ENCODE measurements at regions not wholly inside any gene's neighbourhood (a gene's known extent, or its start where the extent isn't known, plus 50 kb on each side); places are given as distances from the start of the nearest gene placed in this dataset.

DNA sequence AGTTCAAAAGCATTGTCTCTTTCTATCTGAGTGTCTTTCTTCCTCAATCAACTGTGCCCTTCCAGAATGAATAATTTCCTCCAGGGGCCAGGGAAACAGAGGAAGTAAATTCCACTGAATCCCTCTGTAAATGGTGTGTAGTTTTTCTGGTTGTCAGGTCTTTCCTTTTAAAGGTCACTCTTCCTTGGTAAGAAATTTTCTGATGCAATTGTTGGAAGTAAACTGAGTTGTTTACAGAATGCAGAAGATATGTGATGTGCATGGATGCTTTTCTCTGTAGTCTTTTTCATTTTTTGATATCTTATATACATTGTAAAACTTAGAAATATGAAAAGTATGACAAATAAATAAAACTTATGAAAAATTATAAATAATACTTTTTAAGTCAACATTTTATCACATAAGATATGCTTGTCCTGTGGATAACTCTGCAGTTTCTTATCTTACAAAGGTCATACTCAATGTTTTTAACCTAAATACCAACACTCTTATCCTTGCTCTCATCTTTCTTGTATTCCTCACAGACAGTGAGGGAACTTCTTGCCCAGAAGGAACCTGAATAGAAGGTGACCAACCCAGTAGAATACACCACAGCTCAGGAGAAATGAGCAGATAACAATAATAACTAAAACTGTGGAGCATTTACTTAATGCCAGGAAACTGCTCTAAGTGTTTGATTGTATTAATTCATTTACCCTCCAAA lies 234.5 kb downstream of the METTL4 start:
- DNase-seq = no peak

DNA sequence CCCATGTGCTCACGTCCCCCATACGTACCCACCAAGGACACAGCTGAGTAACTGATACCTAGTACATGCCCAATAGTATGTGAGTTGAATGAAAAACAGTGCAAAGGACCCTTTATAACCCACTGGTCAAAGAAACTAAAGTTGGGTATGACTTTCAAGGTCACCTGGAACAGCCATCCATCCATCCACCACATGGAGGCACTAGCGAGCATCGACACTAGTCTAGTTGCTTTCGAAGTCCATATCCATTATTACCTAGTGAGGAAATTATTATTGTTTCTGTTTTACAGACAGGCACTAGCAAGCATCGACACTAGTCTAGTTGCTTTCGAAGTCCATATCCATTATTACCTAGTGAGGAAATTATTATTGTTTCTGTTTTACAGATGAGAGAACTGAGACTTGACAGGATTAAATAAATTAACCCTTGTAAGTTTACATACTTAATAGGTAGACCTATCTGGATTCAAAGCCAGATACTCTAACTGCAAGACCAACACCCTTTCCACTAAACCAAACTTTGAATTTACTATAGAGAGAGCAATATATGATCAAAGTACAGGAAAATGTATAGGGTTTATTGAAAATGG lies 233.7 kb downstream of the METTL4 start:
- no peak for DNase-seq

DNA sequence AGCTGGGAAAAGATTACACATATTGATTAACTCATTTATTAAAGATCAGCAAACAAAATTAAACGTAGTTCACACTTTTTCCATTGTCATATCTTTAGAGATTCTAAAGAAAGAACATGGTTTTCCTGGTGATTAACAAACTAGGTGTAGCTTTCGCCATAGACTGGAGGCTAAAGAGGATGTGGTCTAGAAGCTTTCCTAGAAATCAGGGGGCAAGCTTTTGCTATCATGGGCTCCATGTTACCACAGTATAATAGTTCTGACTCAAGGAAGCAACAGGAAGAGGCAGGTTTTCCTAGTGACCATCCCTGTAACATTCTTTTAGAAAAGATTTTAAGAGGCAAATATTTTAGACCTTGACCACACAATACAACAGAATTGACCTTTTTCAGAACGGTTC lies 232.7 kb downstream of the METTL4 start:
- DNase-seq = no peak

DNA sequence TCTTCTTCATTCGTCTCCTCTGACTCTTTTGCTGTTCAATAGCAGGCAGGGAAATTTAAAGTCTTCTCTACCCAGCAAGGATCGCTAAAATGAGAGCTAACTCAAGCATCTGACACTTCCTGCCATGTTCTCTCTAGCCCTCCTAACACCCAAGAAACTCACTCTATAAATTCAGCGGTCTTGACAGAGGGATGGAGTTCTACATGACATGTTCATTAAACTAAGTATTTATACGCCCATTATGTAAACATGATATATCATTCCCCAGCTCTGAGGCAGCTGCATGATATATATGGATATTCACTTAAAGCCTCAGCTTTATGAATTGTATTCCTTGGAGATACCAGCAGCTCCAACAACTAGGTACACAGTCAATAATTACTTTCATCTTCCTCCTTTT lies 231.0 kb downstream of the METTL4 start:
- no peak for DNase-seq

DNA sequence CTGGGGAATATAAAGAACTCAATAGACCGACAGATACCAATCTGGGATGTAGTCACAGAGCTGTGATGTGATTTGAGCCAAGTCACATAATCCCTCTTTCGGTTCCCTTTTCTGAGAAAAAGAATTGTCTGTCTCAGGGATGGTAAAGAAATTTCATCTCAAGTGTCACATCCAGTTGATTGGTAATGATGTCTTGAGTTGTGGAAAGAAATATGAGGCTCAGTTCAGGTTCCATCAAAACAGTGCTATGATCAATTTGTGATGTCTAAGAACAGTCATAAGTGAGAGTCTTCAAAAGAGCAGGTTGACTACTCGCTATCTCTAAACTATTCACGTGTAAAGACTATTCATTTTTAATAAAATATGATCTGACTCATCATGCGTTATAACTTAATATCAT lies 223.3 kb downstream of the METTL4 start:
- DNase-seq = no peak

DNA sequence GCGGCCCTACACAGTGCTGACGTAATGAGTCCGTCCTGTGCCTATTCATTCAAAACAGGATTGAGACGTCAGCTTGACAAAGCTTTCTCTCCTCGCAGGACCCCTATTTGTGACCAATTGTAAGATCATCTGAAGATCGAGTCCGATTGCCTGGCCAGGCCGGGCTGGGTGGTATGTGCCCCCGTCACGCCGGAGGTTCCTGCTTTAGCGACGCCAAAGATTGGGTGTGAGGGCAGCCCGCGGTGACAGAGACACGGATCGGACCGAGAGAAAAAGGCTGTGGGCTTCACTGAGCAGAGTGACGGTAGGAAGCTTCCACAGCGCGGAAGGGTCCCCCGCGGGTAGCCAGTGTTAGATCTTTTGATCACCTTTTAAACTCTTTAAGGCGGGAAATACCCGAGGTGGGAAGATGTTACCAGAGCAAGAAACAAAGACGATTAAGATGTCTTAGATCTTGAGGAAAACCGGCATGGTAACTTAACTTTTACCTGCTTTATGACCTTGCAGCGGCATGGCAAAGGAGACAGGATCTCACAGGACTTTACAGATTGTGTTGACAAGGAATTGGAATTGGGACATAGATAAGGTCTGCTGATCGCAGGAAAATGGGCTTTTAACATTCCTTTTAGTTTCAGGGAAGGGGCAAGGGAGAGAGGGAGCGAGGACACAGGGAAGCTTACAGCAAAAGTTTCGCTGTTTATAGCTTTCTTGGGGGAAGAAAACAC lies 220.0 kb downstream of the METTL4 start:
- DNase-seq = no peak

DNA sequence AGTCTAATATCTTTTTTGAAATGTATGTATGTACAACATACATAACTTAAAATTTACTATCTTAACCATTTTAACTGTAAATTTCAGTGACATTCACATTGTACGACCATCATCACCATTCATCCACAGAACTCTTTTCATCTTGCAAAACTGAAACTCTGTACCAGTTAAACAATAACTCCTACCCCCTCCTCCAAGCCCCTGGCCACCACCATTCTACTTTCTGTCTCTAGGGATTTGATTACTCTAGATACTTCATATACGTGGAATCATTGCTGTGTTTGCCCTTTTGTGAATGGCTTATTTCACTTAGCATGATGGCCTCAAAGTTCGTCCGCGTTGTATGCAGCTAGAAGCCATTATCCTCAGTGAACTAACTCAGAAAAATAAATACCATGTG lies 217.0 kb downstream of the METTL4 start:
- no peak for DNase-seq

DNA sequence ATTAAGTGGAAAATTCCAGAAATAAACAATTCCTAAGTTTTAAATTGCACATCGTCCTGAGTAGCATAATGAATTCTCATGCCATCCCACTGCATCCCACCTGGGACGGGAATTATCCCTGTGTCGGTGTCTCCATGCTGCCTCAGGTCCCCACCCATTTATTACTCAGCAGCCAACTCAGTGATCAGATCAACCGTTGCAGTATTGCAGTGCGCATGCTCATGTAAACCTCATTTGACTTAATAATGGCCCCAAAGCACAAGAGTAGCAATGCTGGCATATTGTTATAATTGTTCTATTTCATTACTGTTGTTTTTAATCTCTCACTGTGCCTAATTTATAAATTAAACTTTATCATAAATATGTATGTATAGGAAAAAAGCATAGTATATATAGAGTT lies 214.4 kb downstream of the METTL4 start:
- no peak for DNase-seq

DNA sequence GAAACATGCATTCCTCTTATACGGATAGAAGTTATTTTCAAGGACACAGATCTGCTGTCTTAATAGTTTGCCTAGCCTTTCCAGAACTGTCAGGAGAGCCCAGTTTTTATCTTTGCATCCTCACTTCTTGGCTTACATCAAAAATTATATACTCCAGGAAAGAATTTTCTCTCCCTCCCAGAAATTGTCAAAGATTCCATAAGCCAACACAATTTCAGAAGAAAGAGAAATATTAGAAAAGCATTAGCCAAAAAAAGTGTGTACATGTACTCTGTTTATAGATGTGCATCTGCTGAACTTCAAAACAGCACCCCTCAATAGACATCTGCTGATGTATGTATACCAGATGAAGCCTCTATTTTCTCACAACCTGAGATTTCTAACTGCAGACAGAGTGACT lies 210.4 kb downstream of the METTL4 start:
- DNase-seq = no peak

DNA sequence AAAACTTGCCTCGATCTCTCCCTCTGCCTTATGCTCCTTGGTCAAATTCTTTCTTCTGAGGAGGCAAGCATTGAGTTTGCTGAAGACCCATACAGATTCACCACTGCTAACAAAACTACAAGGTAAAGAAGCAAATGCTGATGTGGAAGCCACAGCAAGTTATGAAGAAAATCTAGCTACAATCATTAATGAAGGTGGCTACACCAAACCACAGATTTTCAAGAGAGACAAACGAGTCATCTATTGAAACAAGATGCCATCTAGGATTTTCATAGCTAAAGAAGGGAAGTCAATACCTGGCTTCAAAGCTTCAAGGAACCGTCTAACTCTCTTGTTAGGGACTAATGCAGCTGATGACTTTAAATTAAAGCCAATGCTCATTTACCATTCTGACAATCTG lies 203.2 kb downstream of the METTL4 start:
- no peak for DNase-seq

DNA sequence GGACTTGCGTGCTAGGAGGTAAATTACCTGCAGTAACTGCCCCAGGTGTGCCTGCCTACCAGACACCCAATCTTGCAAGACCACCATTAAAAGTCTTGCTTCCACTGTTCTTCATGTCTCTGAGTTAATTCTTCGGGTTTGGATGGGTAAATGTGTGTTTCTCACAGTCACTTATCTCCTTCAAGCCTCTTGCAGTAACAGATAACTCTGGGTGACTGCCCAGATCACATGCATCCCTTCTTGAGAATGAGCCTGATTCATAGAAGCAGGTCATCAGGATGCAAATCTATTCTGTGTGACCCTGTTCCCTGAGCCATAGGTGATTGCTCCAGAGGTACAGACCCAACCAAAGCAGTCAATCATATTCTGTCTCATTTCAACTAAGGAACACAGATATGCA lies 194.6 kb downstream of the METTL4 start:
- DNase-seq = no peak

DNA sequence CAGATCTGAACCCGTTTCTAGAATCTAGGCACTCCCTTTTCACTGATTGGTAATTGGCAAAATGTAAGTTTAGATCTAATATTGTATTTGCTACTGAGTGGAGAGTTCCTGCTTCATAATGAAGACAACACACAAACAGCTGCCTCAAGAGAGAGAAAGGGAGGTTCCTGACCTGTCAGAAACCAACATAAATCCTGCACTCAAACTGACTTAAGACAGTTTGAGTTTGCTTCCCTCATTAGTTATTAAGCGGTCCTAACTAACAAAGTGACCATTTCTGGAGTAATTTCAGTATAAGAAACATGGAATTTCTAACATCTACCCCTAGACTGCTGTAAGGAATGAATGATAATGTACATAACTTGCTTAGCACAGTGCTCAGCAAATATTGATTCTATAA lies 191.2 kb downstream of the METTL4 start:
- DNase-seq = no peak

DNA sequence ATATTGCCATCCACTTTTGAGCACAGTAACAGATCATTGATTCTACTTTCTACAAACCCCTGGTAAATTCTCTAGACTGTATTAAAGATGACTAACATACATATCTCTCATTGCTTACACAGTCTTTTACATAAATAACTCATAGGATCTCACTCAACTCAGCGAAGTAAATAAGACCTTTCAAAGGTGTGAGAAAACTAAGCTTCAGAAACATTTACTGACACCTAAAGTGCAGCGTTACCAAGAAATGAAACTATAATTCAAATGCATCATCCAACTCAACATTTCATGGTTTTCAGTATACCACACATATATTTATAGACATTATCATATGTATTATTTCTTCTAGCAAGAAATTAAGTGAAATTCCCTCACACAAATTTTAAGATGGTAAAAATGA lies 189.8 kb downstream of the METTL4 start:
- DNase-seq = no peak

DNA sequence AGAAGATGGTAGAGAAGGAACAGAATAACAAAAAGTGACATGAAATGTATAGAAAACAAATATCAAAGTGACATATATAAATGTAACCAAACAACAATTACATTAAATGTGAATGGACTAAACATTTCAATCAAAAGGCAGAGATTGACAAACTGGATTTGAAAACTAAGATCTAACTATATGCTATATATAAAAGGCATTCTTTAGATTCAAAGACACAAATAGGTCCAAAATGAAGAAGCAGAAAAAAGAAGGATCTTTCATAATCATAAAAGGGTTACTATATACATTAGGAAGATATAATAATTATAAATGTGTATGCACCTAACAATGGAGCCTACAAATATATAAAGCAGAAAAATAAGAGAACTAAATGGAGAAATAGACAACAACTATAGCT lies 183.7 kb downstream of the METTL4 start:
- no peak for DNase-seq

DNA sequence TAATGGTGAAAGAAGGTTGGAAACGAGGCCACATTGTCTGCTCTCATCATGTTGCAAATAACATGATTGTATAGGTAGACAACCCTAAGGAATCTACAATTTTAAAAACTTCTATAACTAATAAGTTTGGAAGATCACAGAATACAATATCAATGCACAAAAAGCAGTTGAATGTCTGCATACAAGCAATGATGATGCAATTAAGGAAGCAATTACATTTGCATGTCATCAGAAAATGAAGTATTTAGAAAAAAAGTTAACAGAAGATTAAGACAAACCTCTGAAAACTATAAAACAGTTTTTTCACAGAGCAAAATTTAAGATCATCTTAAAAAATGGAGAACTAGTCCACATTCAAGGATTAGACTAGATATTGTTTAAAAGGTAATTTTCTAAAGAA lies 181.1 kb downstream of the METTL4 start:
- DNase-seq = no peak

DNA sequence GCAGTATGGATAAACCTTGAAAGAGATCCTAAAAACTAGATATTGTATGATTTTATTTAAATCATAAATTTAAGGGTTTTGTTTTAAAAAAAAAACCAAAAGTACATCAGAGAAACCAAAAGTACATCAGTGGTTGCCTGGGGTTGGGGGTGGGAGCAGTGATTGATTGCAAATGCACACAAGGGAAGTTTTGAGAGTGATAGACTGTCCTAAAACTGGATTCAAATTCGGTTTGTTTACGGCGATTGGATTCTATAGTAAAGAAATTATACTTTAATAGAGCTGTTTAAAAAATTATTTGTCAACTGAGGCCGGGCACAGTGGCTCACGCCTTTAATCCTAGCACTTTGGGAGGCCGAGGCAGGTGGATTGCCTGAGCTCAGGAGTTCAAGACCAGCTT lies 179.8 kb downstream of the METTL4 start:
- DNase-seq = no peak

DNA sequence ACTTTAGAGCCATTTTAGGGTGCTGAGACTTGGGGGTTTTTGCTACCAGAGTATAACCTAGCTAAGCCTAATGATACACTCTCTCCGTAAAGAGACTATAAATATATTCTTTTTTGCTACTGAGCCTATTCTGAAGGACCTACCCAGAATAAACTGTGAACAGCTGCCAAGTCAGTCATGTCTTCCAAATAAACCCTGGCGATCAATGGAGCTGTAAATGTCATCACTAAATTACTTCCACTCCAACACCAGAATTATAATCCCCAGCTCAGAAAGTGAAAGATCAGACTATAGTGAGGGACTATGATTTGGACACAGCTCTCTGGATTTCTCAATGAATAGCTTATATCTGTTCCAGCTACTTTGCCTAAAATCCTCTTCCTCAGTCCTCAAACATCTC lies 178.9 kb downstream of the METTL4 start:
- no peak for DNase-seq

DNA sequence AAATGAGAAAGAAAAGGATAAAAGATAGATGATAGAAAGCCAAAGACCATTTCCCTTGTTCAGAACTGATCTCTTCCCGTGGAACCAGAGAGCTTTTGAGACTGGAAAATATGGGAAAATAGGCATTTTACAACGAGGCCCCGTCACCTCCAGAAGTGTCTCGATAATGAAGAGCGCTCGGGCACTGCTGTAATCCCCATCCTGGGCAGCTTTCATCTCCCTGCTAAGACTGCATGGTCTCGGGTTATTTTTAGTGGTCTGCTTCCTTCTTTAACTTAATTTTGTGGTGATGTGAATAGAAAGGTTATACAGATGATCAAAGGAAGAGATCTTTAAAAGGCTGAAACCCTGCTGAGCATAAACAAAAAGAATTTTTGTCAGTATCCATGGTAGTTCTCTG lies 176.6 kb downstream of the METTL4 start:
- no peak for DNase-seq

DNA sequence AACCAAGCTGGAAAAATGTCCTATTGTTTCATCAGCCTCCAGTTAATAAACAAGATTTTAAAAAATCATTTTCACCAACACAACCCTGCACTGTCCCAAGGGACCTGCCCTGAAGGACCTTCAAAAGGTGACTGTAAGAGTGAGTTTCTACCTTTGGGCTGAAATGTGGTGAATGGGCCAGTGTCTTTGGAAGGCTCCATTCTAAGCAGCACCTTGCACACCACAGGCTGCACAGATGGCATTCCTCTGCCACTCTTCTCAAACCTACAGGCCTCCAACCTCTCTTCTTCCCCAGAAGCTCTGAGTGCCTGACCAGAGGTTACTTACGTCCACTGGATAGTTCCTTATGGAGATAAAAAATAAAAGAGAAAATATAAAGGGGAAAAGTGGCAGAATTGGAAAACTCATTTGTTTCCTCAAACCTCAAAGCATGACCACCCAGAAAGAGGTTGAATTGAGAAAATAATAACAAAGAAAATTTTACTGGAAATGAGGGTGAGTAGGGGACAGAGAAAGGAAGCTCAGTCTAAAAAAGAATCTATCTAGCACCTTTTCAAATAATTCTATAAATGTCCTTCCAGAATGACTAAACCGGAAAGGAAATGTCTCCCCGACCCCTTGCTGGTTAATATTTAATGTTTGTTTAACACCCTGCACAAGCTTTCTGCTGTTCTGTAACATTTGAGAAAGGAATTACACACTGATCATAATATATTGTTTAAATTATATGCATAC lies 175.7 kb downstream of the METTL4 start:
- no peak for DNase-seq

DNA sequence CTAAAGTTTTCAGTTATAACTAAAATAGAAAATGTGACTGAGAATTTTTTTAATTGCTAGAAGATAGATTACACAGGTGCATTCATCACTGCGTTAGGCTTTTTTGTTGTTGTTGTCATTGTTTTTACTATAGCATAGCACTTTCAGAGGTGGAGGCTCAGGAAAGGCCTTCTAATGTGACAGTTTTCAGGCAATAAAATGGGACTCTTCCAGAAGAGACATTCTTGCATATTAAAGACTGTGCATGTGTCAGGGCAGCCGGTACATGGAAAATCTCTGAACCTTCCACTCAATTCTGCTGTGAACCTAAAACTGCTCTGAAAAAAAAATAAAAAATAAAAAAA lies 175.2 kb downstream of the METTL4 start:
- no peak for DNase-seq

DNA sequence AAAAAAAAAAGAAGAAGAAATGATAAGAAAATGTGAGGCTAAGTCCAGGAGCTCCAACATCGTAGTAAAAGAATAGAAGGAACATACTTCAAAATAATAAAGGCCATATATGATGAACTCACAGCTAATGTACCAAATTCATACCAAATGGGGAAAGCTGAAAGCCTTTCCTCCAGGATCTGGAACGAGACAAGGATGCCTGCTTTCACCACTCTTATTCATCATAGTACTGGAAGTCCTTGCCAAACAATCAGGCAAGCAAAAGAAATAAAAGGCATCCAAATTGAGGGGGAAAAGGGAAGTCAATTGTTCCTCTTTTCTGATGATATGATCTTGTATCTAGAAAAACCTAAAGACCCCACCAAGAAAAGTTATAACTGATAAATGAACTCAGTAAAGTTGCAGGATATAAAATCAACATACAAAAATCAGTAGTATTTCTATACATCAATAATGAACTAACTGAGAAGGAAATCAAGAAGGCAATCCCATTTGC lies 170.6 kb downstream of the METTL4 start:
- no peak for DNase-seq

DNA sequence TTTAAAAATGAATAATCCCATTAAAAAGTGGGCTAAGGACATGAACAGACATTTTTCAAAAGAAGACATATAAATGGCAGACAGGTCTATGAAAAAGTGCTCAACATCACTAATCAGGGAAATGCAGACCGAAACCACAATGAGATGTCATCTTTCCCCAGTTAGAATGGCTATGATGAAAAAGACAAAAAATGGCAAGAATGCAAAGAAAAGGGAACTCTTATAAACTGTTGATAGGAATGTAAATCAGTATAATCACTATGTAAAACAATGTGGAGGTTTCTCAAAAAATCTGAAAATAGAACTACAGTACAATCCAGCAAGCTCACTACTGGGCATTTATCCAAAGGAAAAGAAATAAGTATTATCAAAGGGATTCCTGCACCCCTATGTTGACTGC lies 169.2 kb downstream of the METTL4 start:
- DNase-seq = no peak

DNA sequence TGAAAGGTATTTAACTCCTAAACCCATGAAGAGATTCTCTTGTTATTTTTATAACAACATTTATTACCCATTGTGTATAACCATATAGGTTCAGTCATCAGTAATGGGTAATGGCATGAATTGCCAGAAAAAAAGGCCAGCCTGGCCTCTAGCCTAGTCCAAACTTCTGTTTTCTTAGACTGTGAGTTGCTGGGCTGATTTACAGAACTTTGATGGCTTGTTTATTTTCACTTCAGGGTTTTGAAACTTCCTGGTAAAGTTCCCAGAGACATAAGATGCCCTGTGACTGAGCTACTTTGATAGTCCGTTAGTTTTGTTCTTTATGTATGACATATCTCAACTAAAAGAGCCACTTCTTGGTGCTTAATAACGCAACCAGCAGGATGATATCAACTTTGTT lies 164.8 kb downstream of the METTL4 start:
- DNase-seq = peak; percentile 25

DNA sequence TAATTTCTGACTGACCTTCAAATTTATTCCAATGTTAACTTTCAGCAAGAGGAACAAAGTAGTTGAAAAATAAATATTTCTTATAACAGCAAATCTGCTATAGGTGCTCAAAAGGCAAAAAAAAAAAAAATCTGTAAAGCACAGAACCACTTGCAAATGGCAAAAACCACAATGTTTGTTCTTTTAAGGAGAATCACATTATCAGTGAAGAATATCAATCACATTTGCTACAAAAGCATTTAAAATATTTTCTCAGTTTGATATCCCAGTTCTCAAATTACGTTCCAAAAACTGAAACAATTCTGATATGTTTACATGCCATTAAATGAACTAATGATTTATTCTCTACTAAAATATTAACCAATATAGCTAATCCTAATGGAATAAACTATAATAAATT lies 163.3 kb downstream of the METTL4 start:
- no peak for DNase-seq
